GM12873 (cell line): ENCODE measurements at regions not wholly inside any gene's neighbourhood (a gene's known extent, or its start where the extent isn't known, plus 50 kb on each side); places are given as distances from the start of the nearest gene placed in this dataset.

Experiments
- TF ChIP-seq, protein P1 (sequence below): IDR thresholded peaks from 2 replicates; pipeline ENCODE4 v1.5.1; 2012; ENCODE audit warnings: low read depth, mild to moderate bottlenecking, moderate library complexity, low read length, control low read depth; ENCODE audit not compliant: insufficient read depth; ENCODE audit errors: missing control alignments

DNA sequence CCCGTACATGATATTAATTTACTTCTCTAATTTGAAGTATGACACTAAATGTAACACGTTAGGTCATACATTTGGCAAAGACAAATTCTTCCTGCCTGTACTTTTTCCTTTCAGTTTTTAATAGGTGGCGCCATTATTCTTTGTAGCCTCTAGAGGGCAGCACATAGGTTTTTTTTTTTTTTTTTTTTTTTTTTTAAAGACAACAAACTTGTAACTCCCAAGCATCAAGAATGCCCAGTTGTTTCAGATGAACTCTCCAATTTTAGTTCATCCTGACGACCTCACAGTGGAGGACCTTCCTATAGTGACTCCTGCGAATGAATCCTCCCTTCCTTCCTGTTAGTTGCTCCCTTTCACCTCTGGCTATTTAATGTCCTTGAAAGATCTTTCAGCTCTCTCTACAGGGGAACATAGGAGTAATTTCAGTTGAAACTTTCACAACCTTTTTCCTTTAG lies 139.3 kb upstream of the HDAC9 start:
- TF ChIP-seq, protein P1, sequence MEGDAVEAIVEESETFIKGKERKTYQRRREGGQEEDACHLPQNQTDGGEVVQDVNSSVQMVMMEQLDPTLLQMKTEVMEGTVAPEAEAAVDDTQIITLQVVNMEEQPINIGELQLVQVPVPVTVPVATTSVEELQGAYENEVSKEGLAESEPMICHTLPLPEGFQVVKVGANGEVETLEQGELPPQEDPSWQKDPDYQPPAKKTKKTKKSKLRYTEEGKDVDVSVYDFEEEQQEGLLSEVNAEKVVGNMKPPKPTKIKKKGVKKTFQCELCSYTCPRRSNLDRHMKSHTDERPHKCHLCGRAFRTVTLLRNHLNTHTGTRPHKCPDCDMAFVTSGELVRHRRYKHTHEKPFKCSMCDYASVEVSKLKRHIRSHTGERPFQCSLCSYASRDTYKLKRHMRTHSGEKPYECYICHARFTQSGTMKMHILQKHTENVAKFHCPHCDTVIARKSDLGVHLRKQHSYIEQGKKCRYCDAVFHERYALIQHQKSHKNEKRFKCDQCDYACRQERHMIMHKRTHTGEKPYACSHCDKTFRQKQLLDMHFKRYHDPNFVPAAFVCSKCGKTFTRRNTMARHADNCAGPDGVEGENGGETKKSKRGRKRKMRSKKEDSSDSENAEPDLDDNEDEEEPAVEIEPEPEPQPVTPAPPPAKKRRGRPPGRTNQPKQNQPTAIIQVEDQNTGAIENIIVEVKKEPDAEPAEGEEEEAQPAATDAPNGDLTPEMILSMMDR = peak; percentile 54

DNA sequence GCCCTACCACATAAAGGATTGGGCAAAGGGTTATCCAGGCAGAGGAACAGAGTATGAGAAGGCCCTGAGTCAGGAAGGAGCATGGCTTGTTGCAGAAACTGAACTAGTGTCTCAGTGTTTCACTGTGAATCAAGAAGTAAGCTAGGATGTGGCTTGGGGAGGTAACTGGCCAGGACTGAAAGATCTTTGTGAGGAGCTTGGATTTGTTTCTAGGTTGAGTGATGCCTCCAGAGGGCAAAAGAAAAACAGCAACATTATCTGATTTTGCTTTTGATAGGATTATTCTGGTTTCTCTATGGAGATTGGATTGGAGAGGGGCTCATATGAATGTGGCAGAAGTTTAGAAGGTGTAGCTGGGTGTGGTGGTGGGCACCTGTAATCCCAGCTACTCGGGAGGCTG lies 137.9 kb upstream of the HDAC9 start:
- TF ChIP-seq, protein P1 = peak; percentile 44

DNA sequence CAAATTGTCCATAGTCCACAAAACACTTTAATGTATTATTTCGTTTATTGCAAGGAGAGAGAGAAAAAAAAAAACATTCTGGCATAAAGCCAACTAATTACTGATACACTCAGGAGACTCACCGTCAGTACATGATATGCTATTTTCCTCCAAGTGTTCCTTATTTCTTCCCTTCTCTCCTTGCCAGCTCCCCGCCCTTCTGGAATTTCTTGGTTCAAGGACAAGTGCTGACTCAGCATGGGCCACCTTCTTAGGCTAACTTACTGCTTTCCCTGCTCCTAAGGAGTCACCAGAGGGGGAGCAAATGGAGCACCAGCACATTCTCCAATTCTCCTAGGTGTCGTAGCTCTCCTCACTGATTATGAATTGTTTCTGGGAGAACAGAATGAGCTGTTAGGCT lies 133.8 kb upstream of the HDAC9 start:
- TF ChIP-seq, protein P1 = no peak

DNA sequence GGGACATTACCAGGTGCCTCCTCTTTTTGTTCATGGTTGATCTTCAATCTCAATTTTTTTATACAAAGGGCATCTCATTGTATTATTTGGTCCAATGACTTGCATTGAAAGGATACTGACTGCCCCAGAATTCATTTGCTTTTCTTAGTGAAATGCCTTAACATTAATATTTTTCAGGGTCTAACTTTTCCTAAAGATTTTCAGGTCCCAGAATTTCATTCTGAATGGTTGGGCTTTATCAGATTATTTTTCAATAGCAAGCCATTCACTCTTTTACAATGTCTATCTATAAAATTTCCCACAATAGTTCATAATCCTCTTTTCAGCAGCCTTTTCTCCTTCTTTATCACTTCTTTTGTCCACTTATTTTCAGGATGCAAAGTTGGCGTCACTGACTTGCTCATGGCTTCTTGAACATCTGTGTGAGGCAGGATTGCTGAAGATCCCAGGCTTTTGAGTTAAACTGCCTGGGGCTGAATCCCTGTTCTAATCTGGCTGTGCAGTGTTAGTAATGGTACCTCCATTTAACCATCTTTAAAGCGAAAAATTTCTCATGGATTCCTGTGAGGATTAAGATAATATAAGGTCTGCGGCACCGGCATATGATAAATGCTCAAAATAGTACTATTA lies 131.7 kb upstream of the HDAC9 start:
- TF ChIP-seq, protein P1 = no peak

DNA sequence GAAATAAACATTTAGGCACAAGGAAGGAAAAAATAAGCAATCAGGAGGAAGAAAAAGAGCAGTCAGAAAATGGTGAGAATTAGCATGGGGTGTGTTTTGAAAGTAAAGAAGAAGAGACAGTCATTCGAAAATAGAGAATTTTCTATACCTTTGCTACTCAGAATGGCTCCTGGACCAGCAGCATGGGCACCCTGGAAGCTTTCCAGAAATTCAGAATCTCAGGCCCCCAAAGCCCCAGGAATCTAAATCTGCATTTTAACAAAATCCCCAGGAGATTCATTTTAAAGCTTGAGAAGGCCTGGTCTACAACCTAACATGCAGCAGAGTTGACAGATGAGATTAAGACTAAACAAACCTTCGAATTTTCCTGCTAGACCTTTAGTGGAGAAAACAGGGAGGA lies 131.2 kb upstream of the HDAC9 start:
- TF ChIP-seq, protein P1 = no peak

DNA sequence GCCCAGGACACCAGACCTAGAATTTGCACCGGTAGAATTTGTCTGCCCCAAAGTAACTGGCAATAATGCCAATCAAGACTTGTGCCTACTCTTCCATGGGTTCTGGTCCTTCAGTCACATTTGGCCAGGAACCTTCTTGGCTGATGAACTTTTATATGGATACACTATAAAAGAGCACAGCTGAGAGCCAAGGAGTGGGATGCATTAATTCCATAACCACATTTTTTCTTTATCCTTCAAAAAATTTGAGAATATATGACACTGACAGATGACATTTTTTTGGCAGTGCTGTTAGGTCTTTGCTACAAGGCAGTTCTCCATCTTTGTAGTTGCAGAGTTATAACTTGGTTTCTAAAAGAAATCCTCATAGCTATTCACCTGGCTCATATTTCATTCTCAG lies 129.2 kb upstream of the HDAC9 start:
- TF ChIP-seq, protein P1 = no peak

DNA sequence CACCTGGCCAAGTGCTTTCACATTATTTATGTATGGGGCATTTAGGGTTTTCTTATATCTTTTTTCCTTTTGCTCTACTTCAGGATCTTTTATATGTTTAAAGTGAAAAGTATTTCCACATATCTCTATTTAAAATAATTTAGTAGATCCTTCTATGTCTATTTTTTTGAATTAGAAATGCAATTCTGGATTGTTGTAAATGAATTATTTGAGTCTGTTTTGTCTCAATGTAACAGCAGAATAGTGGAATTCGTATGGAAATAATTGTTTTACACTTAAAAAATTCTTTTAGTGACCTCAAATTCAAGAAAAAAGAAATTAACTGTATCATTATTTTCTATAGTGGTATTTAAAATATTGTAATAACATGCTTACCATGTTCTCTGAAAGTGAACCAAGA lies 126.5 kb upstream of the HDAC9 start:
- TF ChIP-seq, protein P1 = no peak
